ENCODE measurements at regions not wholly inside any gene's neighbourhood (a gene's known extent, or its start where the extent isn't known, plus 50 kb on each side); places are given as distances from the start of the nearest gene placed in this dataset.
"Not testable (repeated sequence)": the region's sequence is repeated elsewhere in the genome, so short reads cannot be mapped to it uniquely, and the experiment has no call there.

- no peak for DNase-seq
- Histone ChIP-seq H3K36me3 (no peaks in the 10 kb centered on the region), H3K4me1 (peaks cover 14% of the 10 kb centered on the region), H3K27me3 (no peaks in the 10 kb centered on the region), H3K4me3 (ENCODE audit: low read depth, low read length) (no peak overlapping the region), H3K9me3 (no peaks in the 10 kb centered on the region)
- TF ChIP-seq CTCF (IDR thresholded peaks at IDR 0.05; ENCODE audit: low read depth, low read length) = no peak
Observed at GRCh38 chr10:43842496-43842895, 193.8 kb upstream of the ZNF32 start.

GRCh38 chr10:43842072-43842471 lies 193.4 kb upstream of the ZNF32 start:
- no peak for DNase-seq
- no peaks in the 10 kb centered on the region for H3K27me3 ChIP-seq
- H3K4me1 ChIP-seq = peaks cover 14% of the 10 kb centered on the region
- H3K36me3 ChIP-seq = no peaks in the 10 kb centered on the region
- H3K4me3 ChIP-seq (ENCODE audit: low read depth, low read length) = no peak overlapping the region
- no peaks in the 10 kb centered on the region for H3K9me3 ChIP-seq
- no peak for TF ChIP-seq CTCF (IDR thresholded peaks at IDR 0.05; ENCODE audit: low read depth, low read length)

- no peak for TF ChIP-seq CTCF (IDR thresholded peaks at IDR 0.05; ENCODE audit: low read depth, low read length)
- Histone ChIP-seq H3K9me3 (no peaks in the 10 kb centered on the region), H3K36me3 (no peaks in the 10 kb centered on the region), H3K27me3 (no peaks in the 10 kb centered on the region), H3K4me3 (ENCODE audit: low read depth, low read length) (no peak overlapping the region), H3K4me1 (peaks cover 12% of the 10 kb centered on the region)
- no peak for DNase-seq
Observed at GRCh38 chr10:43839973-43840372, 191.3 kb upstream of the ZNF32 start.

GRCh38 chr10:43834751-43835150 lies 186.1 kb upstream of the ZNF32 start:
- not testable (repeated sequence) for H3K36me3 ChIP-seq; H3K4me1 ChIP-seq; H3K9me3 ChIP-seq; H3K4me3 ChIP-seq (ENCODE audit: low read depth, low read length); DNase-seq; H3K27me3 ChIP-seq

- H3K4me1 ChIP-seq = no peaks in the 10 kb centered on the region
- H3K9me3 ChIP-seq = no peaks in the 10 kb centered on the region
- H3K36me3 ChIP-seq = no peaks in the 10 kb centered on the region
- no peak for TF ChIP-seq CTCF (IDR thresholded peaks at IDR 0.05; ENCODE audit: low read depth, low read length)
- no peaks in the 10 kb centered on the region for H3K27me3 ChIP-seq
- no peak overlapping the region for H3K4me3 ChIP-seq (ENCODE audit: low read depth, low read length)
- no peak for DNase-seq
Observed at GRCh38 chr10:43827853-43828252, 179.2 kb upstream of the ZNF32 start.

- Histone ChIP-seq H3K9me3 (no peaks in the 10 kb centered on the region), H3K27me3 (no peaks in the 10 kb centered on the region), H3K4me3 (ENCODE audit: low read depth, low read length) (no peak overlapping the region), H3K4me1 (no peaks in the 10 kb centered on the region), H3K36me3 (no peaks in the 10 kb centered on the region)
- DNase-seq = no peak
- no peak for TF ChIP-seq CTCF (IDR thresholded peaks at IDR 0.05; ENCODE audit: low read depth, low read length)
Observed at GRCh38 chr10:43825984-43826383, 177.3 kb upstream of the ZNF32 start.

- Histone ChIP-seq H3K36me3 (no peaks in the 10 kb centered on the region), H3K27me3 (no peaks in the 10 kb centered on the region), H3K9me3 (no peaks in the 10 kb centered on the region), H3K4me1 (0 out of 2 replicates have a peak, but pooled peaks cover 2% of the 10 kb centered on the region), H3K4me3 (ENCODE audit: low read depth, low read length) (no peak overlapping the region)
- TF ChIP-seq CTCF (IDR thresholded peaks at IDR 0.05; ENCODE audit: low read depth, low read length) = no peak
- no peak for DNase-seq
Observed at GRCh38 chr10:43825421-43825820, 176.7 kb upstream of the ZNF32 start.
